HUES48 (cell line): ENCODE measurements at regions not wholly inside any gene's neighbourhood (a gene's known extent, or its start where the extent isn't known, plus 50 kb on each side); places are given as distances from the start of the nearest gene placed in this dataset.
"Not testable (repeated sequence)": the region's sequence is repeated elsewhere in the genome, so short reads cannot be mapped to it uniquely, and the experiment has no call there.

ENCODE experiments used
- H3K27ac ChIP-seq: one replicate; pipeline ENCODE4 v1.7.0; 2013; ENCODE audit warnings: low read depth, low read length, inconsistent platforms
- H3K27me3 ChIP-seq: 2 replicates; pipeline ENCODE4 v1.6.1; 2013; ENCODE audit warnings: mild to moderate bottlenecking, low read length; ENCODE audit not compliant: control insufficient read depth, insufficient read depth
- H3K36me3 ChIP-seq: 2 replicates; pipeline ENCODE4 v1.6.1; 2013; ENCODE audit warnings: low read length; ENCODE audit not compliant: control insufficient read depth, insufficient read depth
- H3K4me1 ChIP-seq: 2 replicates; pipeline ENCODE4 v1.6.1; 2013; ENCODE audit warnings: mild to moderate bottlenecking, low read length; ENCODE audit not compliant: control insufficient read depth, insufficient read depth
- H3K4me3 ChIP-seq: 2 replicates; pipeline ENCODE4 v1.5.1; 2013; ENCODE audit warnings: mild to moderate bottlenecking, low read depth, low read length
- H3K9ac ChIP-seq: 2 replicates; pipeline ENCODE4 v1.6.1; 2013; ENCODE audit warnings: mild to moderate bottlenecking, low read depth, low read length, moderate library complexity
- H3K9me3 ChIP-seq: 2 replicates; pipeline ENCODE4 v1.6.1; 2013; ENCODE audit warnings: low read length; ENCODE audit not compliant: control insufficient read depth, insufficient read depth

- Histone ChIP-seq H3K9me3 (no peaks in the 10 kb centered on the region), H3K9ac (no peak overlapping the region), H3K36me3 (no peaks in the 10 kb centered on the region), H3K4me1 (0 out of 2 replicates have a peak, but pooled peaks cover 3% of the 10 kb centered on the region), H3K27me3 (no peaks in the 10 kb centered on the region), H3K4me3 (no peak overlapping the region), H3K27ac (no peak overlapping the region)
Observed at GRCh38 chr3:182023843-182024242, 312.1 kb downstream of the SOX2 start.

GRCh38 chr3:182027366-182027765 is 315.6 kb downstream of the SOX2 start:
- H3K27me3 ChIP-seq = no peaks in the 10 kb centered on the region
- no peak overlapping the region for H3K4me3 ChIP-seq
- H3K4me1 ChIP-seq = 0 out of 2 replicates have a peak, but pooled peaks cover 3% of the 10 kb centered on the region
- no peak overlapping the region for H3K27ac ChIP-seq
- H3K9me3 ChIP-seq = no peaks in the 10 kb centered on the region
- no peak overlapping the region for H3K9ac ChIP-seq
- H3K36me3 ChIP-seq = no peaks in the 10 kb centered on the region

- Histone ChIP-seq H3K4me3 (no peak overlapping the region), H3K36me3 (no peaks in the 10 kb centered on the region), H3K4me1 (0 out of 2 replicates have a peak, but pooled peaks cover 3% of the 10 kb centered on the region), H3K9ac (no peak overlapping the region), H3K27ac (no peak overlapping the region), H3K9me3 (no peaks in the 10 kb centered on the region), H3K27me3 (no peaks in the 10 kb centered on the region)
Observed at GRCh38 chr3:182028081-182028480, 316.4 kb downstream of the SOX2 start.

DNA sequence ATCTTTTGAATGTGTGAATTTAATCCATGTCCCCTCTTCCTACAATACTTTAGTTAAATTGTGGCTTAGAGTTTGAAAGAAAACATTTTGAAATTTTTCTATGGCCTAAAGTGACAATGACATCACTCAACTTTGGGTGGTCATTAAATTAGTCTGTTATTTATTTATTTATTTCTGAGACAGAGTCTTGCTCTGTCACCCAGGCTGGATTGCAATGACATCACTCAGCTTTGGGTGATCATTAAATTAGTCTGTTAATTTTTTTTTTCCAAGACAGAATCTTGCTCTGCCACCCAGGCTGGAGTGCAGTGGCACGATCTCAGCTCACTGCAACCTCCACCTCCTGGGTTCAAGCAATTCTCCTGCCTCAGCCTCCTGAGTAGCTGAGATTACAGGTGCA is 322.5 kb downstream of the SOX2 start:
- not testable (repeated sequence) for H3K27me3 ChIP-seq, H3K9ac ChIP-seq, H3K36me3 ChIP-seq, H3K27ac ChIP-seq, H3K4me3 ChIP-seq, H3K4me1 ChIP-seq, H3K9me3 ChIP-seq

DNA sequence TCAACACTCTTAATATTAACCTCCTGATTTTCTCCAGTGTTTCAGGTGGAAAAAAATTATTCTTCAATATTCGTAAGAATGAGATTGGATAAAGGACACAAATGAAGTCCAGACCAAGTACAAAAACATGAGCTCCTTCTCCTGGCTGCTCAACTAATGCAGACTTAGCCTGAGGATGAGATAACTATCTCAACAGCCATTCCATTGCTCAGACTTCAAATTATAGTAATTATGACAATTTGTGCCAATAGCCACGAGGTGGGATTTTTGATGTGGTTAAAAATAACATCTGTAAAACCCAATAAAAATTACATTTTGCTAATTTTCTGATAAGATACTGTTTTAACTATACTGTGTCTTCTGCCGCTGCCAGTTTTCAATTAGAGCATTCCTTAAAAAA is 323.6 kb downstream of the SOX2 start:
- Histone ChIP-seq H3K4me3 (no peak overlapping the region), H3K36me3 (no peaks in the 10 kb centered on the region), H3K4me1 (no peaks in the 10 kb centered on the region), H3K9me3 (no peaks in the 10 kb centered on the region), H3K9ac (no peak overlapping the region), H3K27me3 (no peaks in the 10 kb centered on the region), H3K27ac (no peak overlapping the region)

GRCh38 chr3:182036382-182036781 is 324.7 kb downstream of the SOX2 start:
- H3K27me3 ChIP-seq = no peaks in the 10 kb centered on the region
- no peaks in the 10 kb centered on the region for H3K4me1 ChIP-seq
- H3K9me3 ChIP-seq = no peaks in the 10 kb centered on the region
- H3K9ac ChIP-seq = no peak overlapping the region
- no peaks in the 10 kb centered on the region for H3K36me3 ChIP-seq
- no peak overlapping the region for H3K4me3 ChIP-seq
- H3K27ac ChIP-seq = no peak overlapping the region

- Histone ChIP-seq H3K27ac (no peak overlapping the region), H3K4me3 (no peak overlapping the region), H3K27me3 (no peaks in the 10 kb centered on the region), H3K4me1 (no peaks in the 10 kb centered on the region), H3K9ac (no peak overlapping the region), H3K9me3 (no peaks in the 10 kb centered on the region), H3K36me3 (no peaks in the 10 kb centered on the region)
Observed at GRCh38 chr3:182041668-182042291, 330.1 kb downstream of the SOX2 start.

- Histone ChIP-seq H3K4me3 (no peak overlapping the region), H3K27me3 (no peaks in the 10 kb centered on the region), H3K9ac (no peak overlapping the region), H3K9me3 (no peaks in the 10 kb centered on the region), H3K27ac (no peak overlapping the region), H3K4me1 (no peaks in the 10 kb centered on the region), H3K36me3 (no peaks in the 10 kb centered on the region)
Observed at GRCh38 chr3:182045736-182046135, 334.0 kb downstream of the SOX2 start.

DNA sequence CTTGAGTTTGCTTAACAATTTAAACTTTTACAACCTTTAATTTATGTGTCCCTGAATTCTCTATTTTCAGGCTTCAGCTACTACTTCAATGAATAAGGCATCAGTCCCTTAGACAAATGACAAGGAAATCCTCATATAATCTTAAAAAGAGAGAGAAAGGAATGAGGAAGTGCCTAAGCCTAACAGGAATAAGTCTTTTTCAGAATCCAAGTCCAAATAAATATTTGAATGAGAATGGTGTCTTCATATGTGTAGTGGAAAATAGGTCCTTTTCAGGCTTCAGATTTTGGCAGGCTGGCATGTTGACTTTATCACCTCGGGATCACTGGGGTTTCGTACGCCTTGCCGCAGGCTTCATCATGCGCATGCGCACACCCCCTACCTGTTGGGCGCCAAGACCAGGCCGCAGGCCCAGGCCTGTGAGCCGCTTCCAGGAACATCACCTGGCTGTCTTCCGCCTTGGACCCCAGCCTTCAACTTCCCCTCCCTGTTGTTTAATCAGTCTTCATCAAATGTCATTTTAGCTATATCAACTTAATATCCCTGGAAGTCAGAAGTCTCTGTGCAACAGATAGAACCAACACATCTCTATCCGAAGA is 334.5 kb downstream of the SOX2 start:
- no peak overlapping the region for H3K9ac ChIP-seq
- no peak overlapping the region for H3K27ac ChIP-seq
- no peaks in the 10 kb centered on the region for H3K27me3 ChIP-seq
- no peaks in the 10 kb centered on the region for H3K36me3 ChIP-seq
- no peaks in the 10 kb centered on the region for H3K9me3 ChIP-seq
- no peaks in the 10 kb centered on the region for H3K4me1 ChIP-seq
- no peak overlapping the region for H3K4me3 ChIP-seq

GRCh38 chr3:182050932-182051331 is 339.2 kb downstream of the SOX2 start:
- Histone ChIP-seq H3K27ac (no peak overlapping the region), H3K27me3 (no peaks in the 10 kb centered on the region), H3K9me3 (no peaks in the 10 kb centered on the region), H3K4me1 (no peaks in the 10 kb centered on the region), H3K36me3 (no peaks in the 10 kb centered on the region), H3K9ac (no peak overlapping the region), H3K4me3 (no peak overlapping the region)

GRCh38 chr3:182052332-182052731 is 340.6 kb downstream of the SOX2 start:
- H3K27me3 ChIP-seq = no peaks in the 10 kb centered on the region
- no peak overlapping the region for H3K27ac ChIP-seq
- H3K9ac ChIP-seq = no peak overlapping the region
- H3K4me3 ChIP-seq = no peak overlapping the region
- H3K4me1 ChIP-seq = no peaks in the 10 kb centered on the region
- H3K36me3 ChIP-seq = no peaks in the 10 kb centered on the region
- no peaks in the 10 kb centered on the region for H3K9me3 ChIP-seq
